ENCODE measurements at regions not wholly inside any gene's neighbourhood (a gene's known extent, or its start where the extent isn't known, plus 50 kb on each side); places are given as distances from the start of the nearest gene placed in this dataset.

DNA sequence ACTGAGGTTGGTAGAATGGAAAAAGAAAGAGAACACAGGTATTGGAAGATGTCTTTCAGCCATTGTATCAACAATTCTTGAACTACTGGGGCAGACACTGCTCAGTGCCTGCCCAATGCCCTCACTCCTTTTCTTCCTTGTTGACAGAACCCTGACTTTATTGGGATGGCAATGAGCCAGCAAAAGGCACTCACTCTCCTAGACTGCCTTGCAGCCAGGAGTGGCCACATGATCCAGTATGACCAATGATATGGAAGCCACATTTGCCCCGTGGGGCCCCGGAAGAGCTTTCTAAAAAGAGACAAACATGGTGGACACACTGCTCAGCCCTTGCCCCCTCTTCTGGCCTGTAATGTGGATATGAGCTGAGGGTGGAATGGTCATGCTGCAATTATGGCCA lies 88.6 kb upstream of the ZNF716 start:
- H3K4me1 Mint-ChIP-seq (ENCODE audit: low read depth), result no peaks in the 10 kb centered on the region
- H3K9me3 Mint-ChIP-seq, result peaks cover 22 to 34% of the 10 kb centered on the region in 2 donors
- no peak overlapping the region for H3K4me3 Mint-ChIP-seq
- no peak overlapping the region for H3K27ac Mint-ChIP-seq
- no peaks in the 10 kb centered on the region for H3K27me3 Mint-ChIP-seq (ENCODE audit: low read depth)
- no peak for DNase-seq
- no peak for ATAC-seq (replicated peaks in 1 of 2)
- H3K36me3 Mint-ChIP-seq (ENCODE audit: insufficient read depth in 2 of 2), result peaks cover 12 to 14% of the 10 kb centered on the region in 2 donors

DNA sequence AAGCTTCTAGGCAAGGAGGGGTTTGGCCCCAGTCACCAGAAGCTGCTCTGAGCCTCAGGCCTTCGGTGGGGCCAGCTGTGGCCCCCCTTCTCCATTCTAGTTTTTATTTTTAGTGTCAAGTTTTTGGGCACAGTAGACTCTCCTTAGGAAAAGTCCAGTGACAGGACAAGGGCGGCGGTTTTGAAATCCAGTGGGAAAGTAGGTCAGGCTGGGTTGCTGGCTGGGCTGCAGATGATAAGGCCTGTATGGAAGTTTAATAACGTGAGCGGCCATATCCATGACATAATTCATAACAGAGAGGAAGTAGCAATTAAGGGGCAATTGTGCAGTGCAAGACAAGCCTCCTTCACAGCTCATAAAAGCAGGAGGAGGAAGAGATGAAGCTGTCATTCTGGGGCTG lies 87.1 kb upstream of the ZNF716 start:
- H3K4me1 Mint-ChIP-seq (ENCODE audit: low read depth), result no peaks in the 10 kb centered on the region
- no peak overlapping the region for H3K4me3 Mint-ChIP-seq
- no peak for DNase-seq
- H3K36me3 Mint-ChIP-seq (ENCODE audit: insufficient read depth in 2 of 2), result peaks cover 12% of the 10 kb centered on the region in 2 donors
- peaks cover 22 to 38% of the 10 kb centered on the region in 2 donors for H3K9me3 Mint-ChIP-seq
- no peaks in the 10 kb centered on the region for H3K27me3 Mint-ChIP-seq (ENCODE audit: low read depth)
- ATAC-seq (replicated peaks in 1 of 2), result no peak
- H3K27ac Mint-ChIP-seq, result no peak overlapping the region

DNA sequence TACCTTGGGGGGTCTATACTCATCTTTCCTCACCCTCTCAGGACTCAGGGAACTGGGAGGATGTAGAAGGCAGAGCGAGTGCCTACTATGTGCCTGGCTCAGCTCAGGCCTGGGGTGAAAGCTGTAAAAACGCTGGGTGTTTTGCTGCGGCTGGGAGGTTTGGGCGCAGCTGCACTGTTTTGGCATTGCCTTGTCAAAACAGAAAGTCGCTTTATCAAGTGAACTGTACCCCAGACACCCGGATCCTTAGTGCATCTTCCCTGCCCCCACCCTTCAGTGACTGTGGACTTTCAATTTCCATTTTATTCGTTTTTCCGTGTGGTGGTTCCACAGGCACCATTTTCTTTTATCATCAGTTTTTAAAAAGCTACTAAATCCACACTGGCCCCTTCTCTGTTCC lies 86.7 kb upstream of the ZNF716 start:
- DNase-seq (no peak), ATAC-seq (replicated peaks in 1 of 2) (no peak)
- Mint-ChIP-seq H3K4me3 (no peak overlapping the region), H3K4me1 (ENCODE audit: low read depth) (no peaks in the 10 kb centered on the region), H3K36me3 (ENCODE audit: insufficient read depth in 2 of 2) (peaks cover 10 to 12% of the 10 kb centered on the region in 2 donors), H3K9me3 (peaks cover 20 to 40% of the 10 kb centered on the region in 2 donors), H3K27me3 (ENCODE audit: low read depth) (no peaks in the 10 kb centered on the region), H3K27ac (no peak overlapping the region)

DNA sequence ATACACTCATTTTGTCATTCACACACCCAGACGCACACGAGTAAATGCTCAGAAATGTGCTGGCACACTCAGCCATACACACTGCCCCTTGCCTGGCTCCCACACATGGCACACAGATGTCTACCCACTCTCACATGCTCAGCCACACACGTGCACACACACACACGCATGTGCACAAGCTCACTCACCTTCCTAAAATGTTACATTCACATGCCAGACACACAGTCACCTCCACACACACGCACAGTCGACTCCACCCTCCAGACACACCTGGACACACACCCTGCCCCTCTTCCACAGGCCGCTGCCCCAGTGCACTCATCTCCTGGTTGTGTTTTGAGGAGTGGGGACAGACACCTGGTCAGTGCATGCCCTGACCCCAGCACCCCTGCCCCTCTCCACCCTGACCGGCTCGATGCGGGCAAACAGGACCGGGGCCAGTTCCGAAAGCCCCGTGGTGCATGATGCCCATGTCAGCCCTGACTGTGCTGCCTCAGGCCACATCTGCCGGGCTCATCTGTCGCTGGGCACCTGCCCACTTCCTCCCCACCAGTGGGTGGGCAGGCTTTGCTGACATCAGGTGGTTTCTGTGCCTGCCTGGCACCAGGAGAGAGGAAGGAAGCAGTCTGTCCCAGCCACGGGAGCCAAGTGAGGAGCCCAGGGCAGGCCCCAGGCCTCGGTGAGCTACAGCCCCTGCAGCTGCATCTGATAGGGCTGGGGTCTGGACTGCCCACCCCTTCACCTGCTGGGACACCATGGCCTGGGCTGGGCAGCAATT lies 84.9 kb upstream of the ZNF716 start:
- no peaks in the 10 kb centered on the region for H3K4me1 Mint-ChIP-seq (ENCODE audit: low read depth)

DNA sequence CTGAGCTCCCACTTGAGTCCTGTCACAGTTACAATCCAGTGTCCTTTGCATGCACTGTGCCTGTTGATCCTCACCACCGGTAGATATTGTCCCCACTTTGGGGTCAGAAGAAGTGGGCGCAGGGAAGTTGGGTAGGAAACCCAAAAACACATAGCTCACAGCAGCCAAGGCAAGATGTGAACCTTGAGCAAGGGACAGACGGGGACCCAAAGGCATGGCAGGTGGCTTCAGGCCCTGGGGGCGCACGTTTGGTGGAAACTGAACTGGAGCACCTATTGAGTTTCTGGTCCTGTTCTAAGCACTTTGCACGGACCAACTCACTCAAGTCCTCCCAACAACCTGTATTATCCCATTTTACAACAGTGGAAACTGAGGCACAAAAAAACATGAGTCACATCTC lies 82.8 kb upstream of the ZNF716 start:
- H3K27me3 Mint-ChIP-seq (ENCODE audit: low read depth), result no peaks in the 10 kb centered on the region

More for the DNA sequence above, 84.9 kb upstream of the ZNF716 start:
- H3K36me3 Mint-ChIP-seq (ENCODE audit: insufficient read depth in 2 of 2), result peaks cover 7 to 11% of the 10 kb centered on the region in 2 donors
- H3K27me3 Mint-ChIP-seq (ENCODE audit: low read depth), result no peaks in the 10 kb centered on the region
- ATAC-seq (replicated peaks in 1 of 2) (no peak), DNase-seq (no peak)
- H3K27ac Mint-ChIP-seq, result no peak overlapping the region
- no peak overlapping the region for H3K4me3 Mint-ChIP-seq
- H3K9me3 Mint-ChIP-seq, result peaks cover 22 to 40% of the 10 kb centered on the region in 2 donors

DNA sequence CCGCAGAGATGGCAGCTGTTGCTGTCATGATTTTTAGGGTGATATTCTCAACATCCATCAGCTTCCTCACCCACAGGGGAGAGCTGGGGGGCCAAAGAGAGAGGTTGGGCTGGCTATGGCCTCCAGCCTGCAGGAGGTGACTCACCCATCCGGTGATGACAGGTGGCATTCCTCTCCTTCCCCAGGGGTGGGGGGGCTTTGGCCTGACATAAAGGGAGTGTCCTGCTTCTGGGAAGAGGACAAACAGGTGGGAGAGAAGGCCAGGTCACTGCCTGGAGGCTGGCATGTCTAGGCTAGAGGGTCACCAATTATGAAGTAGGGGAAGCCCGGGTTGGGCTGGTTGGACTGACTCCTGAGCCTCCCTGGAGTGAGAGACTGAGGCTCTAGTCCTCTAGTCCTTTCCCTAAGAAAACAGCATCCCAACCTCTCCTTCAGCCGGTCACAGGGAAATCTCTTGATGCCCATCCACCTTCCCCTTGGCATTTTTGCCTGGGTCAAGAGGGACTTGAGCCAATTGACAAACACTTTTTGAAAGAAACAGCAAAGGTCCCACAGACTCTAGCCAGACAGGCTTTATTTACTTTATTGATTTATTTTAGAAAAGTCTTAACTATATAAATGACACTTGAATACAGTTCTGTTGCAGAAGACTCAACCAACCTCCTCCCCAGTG lies 79.8 kb upstream of the ZNF716 start:
- DNase-seq, result no peak
- Mint-ChIP-seq H3K27me3 (ENCODE audit: low read depth) (no peaks in the 10 kb centered on the region), H3K9me3 (peaks cover 21 to 38% of the 10 kb centered on the region in 2 donors), H3K36me3 (ENCODE audit: insufficient read depth in 2 of 2) (peaks cover 14% of the 10 kb centered on the region in 2 donors), H3K4me3 (no peak overlapping the region), H3K27ac (no peak overlapping the region), H3K4me1 (ENCODE audit: low read depth) (no peaks in the 10 kb centered on the region)
- ATAC-seq (replicated peaks in 1 of 2), result no peak

More for the DNA sequence above, 82.8 kb upstream of the ZNF716 start:
- no peak for ATAC-seq (replicated peaks in 1 of 2)
- Mint-ChIP-seq H3K4me1 (ENCODE audit: low read depth) (no peaks in the 10 kb centered on the region), H3K27ac (no peak overlapping the region), H3K4me3 (no peak overlapping the region), H3K36me3 (ENCODE audit: insufficient read depth in 2 of 2) (peaks cover 6 to 11% of the 10 kb centered on the region in 2 donors), H3K9me3 (peaks cover 15 to 36% of the 10 kb centered on the region in 2 donors)
- DNase-seq, result no peak

DNA sequence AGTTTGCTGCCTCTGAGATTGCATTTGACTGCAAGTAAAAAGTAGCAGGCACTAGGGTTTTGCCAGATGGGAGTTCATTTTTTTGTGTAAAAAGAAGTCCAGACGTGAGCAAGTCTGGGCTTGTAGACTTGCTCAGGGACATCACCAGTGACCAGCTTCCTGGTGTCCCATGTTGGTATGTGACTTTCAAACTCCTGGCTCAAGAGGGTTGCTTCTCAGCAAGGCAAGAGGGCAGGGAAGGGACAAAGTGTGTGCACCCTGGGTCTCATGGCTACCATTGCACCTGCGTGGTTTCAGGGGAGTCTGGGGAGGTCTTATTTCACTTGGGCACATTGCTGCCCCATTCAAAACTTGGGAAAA lies 79.3 kb upstream of the ZNF716 start:
- no peak overlapping the region for H3K4me3 Mint-ChIP-seq
- ATAC-seq (replicated peaks in 1 of 2), result no peak
- no peaks in the 10 kb centered on the region for H3K27me3 Mint-ChIP-seq (ENCODE audit: low read depth)
- peaks cover 21 to 36% of the 10 kb centered on the region in 2 donors for H3K9me3 Mint-ChIP-seq
- no peak for DNase-seq
- no peaks in the 10 kb centered on the region for H3K4me1 Mint-ChIP-seq (ENCODE audit: low read depth)
- H3K36me3 Mint-ChIP-seq (ENCODE audit: insufficient read depth in 2 of 2), result peaks cover 14% of the 10 kb centered on the region in 2 donors
- H3K27ac Mint-ChIP-seq, result no peak overlapping the region

DNA sequence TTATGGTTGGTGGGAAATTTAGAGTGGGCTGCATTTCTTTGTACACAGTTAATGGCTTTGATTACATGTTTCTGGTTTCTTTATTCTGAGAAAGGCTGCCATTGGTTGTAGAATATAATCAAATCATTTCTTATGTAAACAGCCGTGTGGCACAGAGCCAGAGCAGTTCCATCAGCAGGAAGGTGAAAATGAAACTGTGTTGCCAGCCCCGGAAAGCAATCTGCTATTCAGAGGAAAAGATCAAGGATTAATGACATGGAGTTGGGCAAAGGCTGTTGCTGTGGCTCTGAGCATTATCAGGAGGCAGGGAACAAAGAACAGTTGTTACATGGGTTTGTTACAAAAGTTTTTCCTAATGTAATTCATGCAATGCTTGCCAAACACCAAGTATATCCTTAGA lies 74.2 kb upstream of the ZNF716 start:
- Mint-ChIP-seq H3K9me3 (peaks cover 18 to 24% of the 10 kb centered on the region in 2 donors), H3K4me1 (ENCODE audit: low read depth) (no peaks in the 10 kb centered on the region), H3K27me3 (ENCODE audit: low read depth) (no peaks in the 10 kb centered on the region), H3K36me3 (ENCODE audit: insufficient read depth in 2 of 2) (peaks cover 9 to 17% of the 10 kb centered on the region in 2 donors), H3K27ac (no peak overlapping the region), H3K4me3 (no peak overlapping the region)
- no peak for DNase-seq
- no peak for ATAC-seq (replicated peaks in 1 of 2)

DNA sequence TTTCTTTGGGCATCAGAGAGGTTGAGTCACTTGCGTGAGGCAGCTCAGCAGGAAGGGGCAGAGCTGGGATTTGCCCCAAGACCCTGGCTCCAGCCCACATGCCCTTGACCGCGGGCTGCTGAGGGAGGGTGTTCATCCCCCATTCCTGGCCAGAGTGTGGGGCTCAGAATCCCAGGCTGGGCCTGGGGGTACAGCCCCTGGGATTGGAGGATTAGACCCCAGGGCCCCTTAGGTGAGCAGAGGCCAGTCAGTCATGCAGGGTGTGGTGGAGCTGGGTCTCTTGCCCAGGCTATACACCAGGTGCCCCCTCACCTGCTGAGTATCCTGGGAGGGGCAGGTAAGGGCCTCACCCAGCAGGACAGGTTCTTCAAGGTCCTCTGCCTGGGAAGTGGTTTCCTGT lies 68.4 kb upstream of the ZNF716 start:
- H3K36me3 Mint-ChIP-seq (ENCODE audit: insufficient read depth in 2 of 2), result peaks cover 6 to 14% of the 10 kb centered on the region in 2 donors
- no peaks in the 10 kb centered on the region for H3K27me3 Mint-ChIP-seq (ENCODE audit: low read depth)
- ATAC-seq (replicated peaks in 1 of 2), result no peak
- DNase-seq, result no peak
- no peak overlapping the region for H3K27ac Mint-ChIP-seq
- no peak overlapping the region for H3K4me3 Mint-ChIP-seq
- H3K4me1 Mint-ChIP-seq (ENCODE audit: low read depth), result no peaks in the 10 kb centered on the region
- peaks cover 10 to 17% of the 10 kb centered on the region in 2 donors for H3K9me3 Mint-ChIP-seq

DNA sequence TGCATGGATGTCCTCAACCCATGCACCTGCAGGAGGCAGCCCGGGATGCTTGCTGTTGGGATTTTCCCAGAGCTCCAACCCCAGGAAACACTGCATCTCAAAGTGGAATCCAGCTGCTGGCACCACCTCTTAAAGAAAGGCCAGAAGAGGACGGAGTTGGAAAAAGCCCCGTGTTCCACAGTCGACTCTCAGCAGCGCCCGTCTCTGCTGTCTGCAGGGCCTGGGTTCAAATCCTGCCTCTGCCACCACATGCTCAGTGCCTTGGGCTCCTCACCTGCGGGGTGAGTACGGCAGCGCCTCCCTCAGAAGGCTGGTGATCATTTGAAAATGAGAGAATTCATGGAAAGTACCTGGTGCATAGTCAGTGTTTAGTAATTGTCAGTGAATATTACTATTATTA lies 65.6 kb upstream of the ZNF716 start:
- no peak overlapping the region for H3K27ac Mint-ChIP-seq
- no peaks in the 10 kb centered on the region for H3K27me3 Mint-ChIP-seq (ENCODE audit: low read depth)
- H3K9me3 Mint-ChIP-seq, result peaks cover 10 to 19% of the 10 kb centered on the region in 2 donors
- no peak for ATAC-seq (replicated peaks in 1 of 2)
- H3K36me3 Mint-ChIP-seq (ENCODE audit: insufficient read depth in 2 of 2), result peaks cover 8 to 16% of the 10 kb centered on the region in 2 donors
- no peaks in the 10 kb centered on the region for H3K4me1 Mint-ChIP-seq (ENCODE audit: low read depth)
- DNase-seq, result no peak
- H3K4me3 Mint-ChIP-seq, result no peak overlapping the region

DNA sequence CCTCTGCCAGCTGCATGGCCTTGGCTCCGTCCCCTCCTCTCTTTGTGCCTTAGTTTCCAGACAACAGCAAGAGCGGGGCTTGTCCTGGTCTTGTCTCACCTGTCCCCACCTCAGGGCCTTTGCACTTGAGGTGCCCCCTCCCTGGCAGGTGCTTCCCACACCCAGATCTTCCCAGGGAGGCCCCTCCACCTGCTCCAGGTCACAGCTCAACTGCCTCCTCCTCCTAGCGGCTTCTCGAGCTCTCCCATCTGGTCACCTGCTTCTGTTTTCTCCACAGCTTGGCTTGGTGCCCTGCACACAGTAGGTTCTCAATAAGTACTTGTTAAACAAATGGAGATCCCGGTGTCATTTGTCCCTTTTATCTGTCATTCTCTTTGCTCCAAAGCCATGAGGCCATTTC lies 64.3 kb upstream of the ZNF716 start:
- no peak overlapping the region for H3K27ac Mint-ChIP-seq
- peaks cover 8 to 19% of the 10 kb centered on the region in 2 donors for H3K36me3 Mint-ChIP-seq (ENCODE audit: insufficient read depth in 2 of 2)
- ATAC-seq (replicated peaks in 1 of 2), result no peak
- H3K27me3 Mint-ChIP-seq (ENCODE audit: low read depth), result no peaks in the 10 kb centered on the region
- peaks cover 12 to 25% of the 10 kb centered on the region in 2 donors for H3K9me3 Mint-ChIP-seq
- H3K4me3 Mint-ChIP-seq, result no peak overlapping the region
- no peak for DNase-seq
- H3K4me1 Mint-ChIP-seq (ENCODE audit: low read depth), result no peaks in the 10 kb centered on the region

DNA sequence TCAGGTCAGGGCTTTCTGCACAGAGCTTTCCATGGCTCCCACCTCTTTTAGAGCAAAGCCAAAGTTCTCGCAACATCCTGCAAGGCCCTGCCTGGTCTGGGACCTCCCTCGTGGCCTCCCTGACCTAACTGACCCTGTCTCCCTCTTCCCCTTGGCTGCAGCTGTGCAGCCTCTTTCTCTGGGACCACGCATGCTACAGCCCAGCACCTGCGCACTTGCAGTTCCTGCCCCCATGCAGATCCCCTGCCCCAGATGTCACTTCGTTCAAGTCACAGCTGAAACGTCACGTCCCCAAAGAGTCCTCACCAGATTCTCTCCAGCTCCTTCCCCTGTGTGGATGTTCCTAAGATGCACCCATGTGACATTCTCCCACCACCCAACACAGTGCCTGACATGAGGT lies 61.2 kb upstream of the ZNF716 start:
- H3K4me1 Mint-ChIP-seq (ENCODE audit: low read depth), result no peaks in the 10 kb centered on the region
- no peak overlapping the region for H3K27ac Mint-ChIP-seq
- ATAC-seq (replicated peaks in 1 of 2), result no peak
- no peaks in the 10 kb centered on the region for H3K27me3 Mint-ChIP-seq (ENCODE audit: low read depth)
- H3K4me3 Mint-ChIP-seq, result no peak overlapping the region
- no peak for DNase-seq
- H3K36me3 Mint-ChIP-seq (ENCODE audit: insufficient read depth in 2 of 2), result peaks cover 7 to 10% of the 10 kb centered on the region in 2 donors
- peaks cover 8 to 20% of the 10 kb centered on the region in 2 donors for H3K9me3 Mint-ChIP-seq

DNA sequence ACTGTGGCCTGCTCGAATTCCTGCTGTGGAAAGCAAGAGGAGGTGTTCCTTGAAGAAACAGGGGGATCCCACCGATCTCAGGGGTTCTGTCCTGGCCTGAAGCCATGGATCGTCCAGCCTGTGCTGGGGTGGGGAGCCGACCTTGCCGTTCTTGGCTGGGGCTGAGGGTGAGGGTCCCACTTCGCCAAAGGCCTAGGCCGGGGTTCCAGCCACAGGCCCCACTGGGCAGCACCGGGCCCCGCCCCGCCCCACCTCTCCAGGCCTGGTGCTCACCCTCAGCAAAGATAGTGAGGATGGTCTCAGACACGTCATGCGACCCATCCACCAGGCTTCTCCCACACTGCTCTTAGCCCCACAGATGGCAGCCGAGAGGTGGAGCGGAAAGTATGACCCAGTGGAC lies 51.4 kb upstream of the ZNF716 start:
- Mint-ChIP-seq H3K4me3 (no peak overlapping the region), H3K9me3 (peaks cover 2 to 3% of the 10 kb centered on the region in 2 donors), H3K27me3 (ENCODE audit: low read depth) (no peaks in the 10 kb centered on the region)

More for the DNA sequence above, 51.4 kb upstream of the ZNF716 start:
- no peak for DNase-seq
- peaks cover 4 to 6% of the 10 kb centered on the region in 2 donors for H3K36me3 Mint-ChIP-seq (ENCODE audit: insufficient read depth in 2 of 2)
- H3K4me1 Mint-ChIP-seq (ENCODE audit: low read depth), result no peaks in the 10 kb centered on the region
- no peak for ATAC-seq (replicated peaks in 1 of 2)
- no peak overlapping the region for H3K27ac Mint-ChIP-seq
